HG03457 (cell line): ENCODE measurements at regions not wholly inside any gene's neighbourhood (a gene's known extent, or its start where the extent isn't known, plus 50 kb on each side); places are given as distances from the start of the nearest gene placed in this dataset.

Source experiments
- ATAC-seq: cut with Tn5 transposase; IDR thresholded peaks from one replicate; pipeline ENCODE4 v1.9.1; 2021; ENCODE audit warnings: moderate number of reproducible peaks; ENCODE audit not compliant: unreplicated experiment

- ATAC-seq = no peak
Measured at GRCh38 chr13:63044589-63045313, 1629.1 kb upstream of the PCDH20 start.

GRCh38 chr13:63042686-63043085 is 1627.0 kb upstream of the PCDH20 start:
- no peak for ATAC-seq

- ATAC-seq = no peak
Measured at GRCh38 chr13:63041640-63042414, 1626.2 kb upstream of the PCDH20 start.

- no peak for ATAC-seq
Measured at GRCh38 chr13:63026285-63026797, 1610.7 kb upstream of the PCDH20 start.

GRCh38 chr13:63025741-63026140 is 1610.1 kb upstream of the PCDH20 start:
- no peak for ATAC-seq

GRCh38 chr13:63024458-63024857 is 1608.8 kb upstream of the PCDH20 start:
- no peak for ATAC-seq

- no peak for ATAC-seq
Measured at GRCh38 chr13:63011996-63012395, 1596.3 kb upstream of the PCDH20 start.

- no peak for ATAC-seq
Measured at GRCh38 chr13:63010072-63010658, 1594.5 kb upstream of the PCDH20 start.

GRCh38 chr13:63005625-63006024 is 1590.0 kb upstream of the PCDH20 start:
- no peak for ATAC-seq

- no peak for ATAC-seq
Measured at GRCh38 chr13:62997696-62998095, 1582.0 kb upstream of the PCDH20 start.

GRCh38 chr13:62997038-62997599 is 1581.5 kb upstream of the PCDH20 start:
- no peak for ATAC-seq

- ATAC-seq = no peak
Measured at GRCh38 chr13:62973804-62974203, 1558.2 kb upstream of the PCDH20 start.

- ATAC-seq = no peak
Measured at GRCh38 chr13:62964522-62964921, 1548.9 kb upstream of the PCDH20 start.

- ATAC-seq = no peak
Measured at GRCh38 chr13:62960723-62961122, 1545.1 kb upstream of the PCDH20 start.

GRCh38 chr13:62933809-62934208 is 1518.2 kb upstream of the PCDH20 start:
- ATAC-seq = no peak

GRCh38 chr13:62932256-62932883 is 1516.7 kb upstream of the PCDH20 start:
- ATAC-seq = no peak

- ATAC-seq = no peak
Measured at GRCh38 chr13:62931853-62932252, 1516.2 kb upstream of the PCDH20 start.

GRCh38 chr13:62924395-62924794 is 1508.7 kb upstream of the PCDH20 start:
- ATAC-seq = no peak

- ATAC-seq = no peak
Measured at GRCh38 chr13:62920159-62920558, 1504.5 kb upstream of the PCDH20 start.

GRCh38 chr13:62919491-62919890 is 1503.8 kb upstream of the PCDH20 start:
- ATAC-seq = no peak

- no peak for ATAC-seq
Measured at GRCh38 chr13:62910541-62911060, 1495.0 kb upstream of the PCDH20 start.
